GM21786 (cell line): ENCODE measurements at regions not wholly inside any gene's neighbourhood (a gene's known extent, or its start where the extent isn't known, plus 50 kb on each side); places are given as distances from the start of the nearest gene placed in this dataset.
A peak's percentile ranks its signal among the peaks of the same experiment; 100 is the strongest.
"Not testable (repeated sequence)": the region's sequence is repeated elsewhere in the genome, so short reads cannot be mapped to it uniquely, and the experiment has no call there.

Experiments
- ATAC-seq: cut with Tn5 transposase; IDR thresholded peaks from one replicate; pipeline ENCODE4 v1.9.1; 2021; ENCODE audit not compliant: unreplicated experiment

DNA sequence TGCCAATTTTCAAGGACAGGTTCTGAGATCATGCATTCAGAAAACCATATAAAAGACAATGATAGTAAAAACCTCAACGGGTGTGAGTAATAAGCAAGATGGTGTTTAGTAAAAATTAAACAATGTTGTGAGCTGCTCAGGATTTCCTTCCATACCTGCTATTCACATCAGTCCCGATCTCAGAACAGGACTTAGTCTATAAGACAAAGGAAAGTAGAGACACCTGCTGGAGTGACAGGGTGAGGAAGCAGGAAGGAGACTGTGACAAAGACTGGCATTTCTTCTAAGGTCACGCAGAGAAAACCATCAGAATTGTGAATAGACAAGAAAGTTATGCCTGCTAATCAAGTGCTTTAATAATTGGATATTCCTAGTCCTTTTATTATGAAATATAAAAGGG, 648.0 kb downstream of the DACH1 start:
- ATAC-seq: no peak

DNA sequence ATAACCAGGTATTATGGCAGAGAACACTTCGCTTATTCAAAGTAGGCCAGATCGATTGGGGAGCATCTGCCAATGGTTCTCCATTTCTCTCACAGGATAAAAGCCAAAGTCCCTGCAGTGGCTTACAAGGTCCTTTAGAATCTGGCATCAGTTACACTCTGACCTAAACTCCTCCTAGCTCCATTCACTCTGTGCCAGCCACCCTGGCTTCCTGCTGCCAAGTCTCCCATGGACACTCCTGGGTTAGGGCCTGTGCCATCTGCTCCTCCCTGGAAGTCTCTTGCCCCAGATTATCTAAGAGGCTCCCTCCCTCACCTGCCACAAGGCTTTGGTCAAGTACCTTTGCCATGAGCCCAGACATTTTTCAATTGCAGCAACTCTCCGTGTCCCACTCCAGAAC, 649.2 kb downstream of the DACH1 start:
- no peak for ATAC-seq

DNA sequence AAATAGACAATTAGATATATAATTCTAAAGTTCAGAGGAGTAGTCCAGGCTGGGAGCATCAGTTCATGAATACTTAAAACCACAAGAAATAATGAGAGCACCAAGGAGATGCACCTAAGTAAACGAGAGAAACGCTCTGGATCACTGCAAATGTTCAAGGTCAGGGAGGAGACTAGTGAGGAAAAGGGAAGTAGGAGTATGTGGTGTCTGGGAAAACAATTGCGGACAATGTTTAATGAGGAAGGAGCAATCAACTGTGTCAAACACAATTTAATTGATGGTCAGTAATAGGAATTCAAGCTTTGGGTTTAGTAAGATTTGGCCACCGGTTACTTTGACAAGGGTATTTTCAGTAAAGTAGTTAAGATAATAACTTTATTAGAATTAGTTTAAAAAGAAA, 652.2 kb downstream of the DACH1 start:
- no peak for ATAC-seq

DNA sequence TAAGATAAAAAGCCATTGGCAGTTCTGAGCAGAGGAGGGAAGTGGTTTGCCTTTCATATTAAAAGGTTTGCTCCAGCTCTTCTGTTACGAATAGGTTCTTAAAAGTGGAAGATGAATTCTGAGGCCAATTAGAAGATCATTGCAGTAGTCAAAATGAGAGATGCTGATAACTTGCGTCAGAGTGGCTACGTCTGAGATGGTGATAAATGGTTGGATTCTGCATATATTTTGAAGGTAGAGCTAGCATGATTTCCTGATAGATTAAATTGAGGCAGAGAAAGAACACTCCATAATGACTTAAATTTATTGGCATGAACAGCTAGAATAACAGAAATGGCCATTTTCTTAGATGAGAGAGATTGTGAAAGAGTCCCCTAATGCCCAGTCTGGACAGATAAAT, 652.6 kb downstream of the DACH1 start:
- ATAC-seq: no peak

DNA sequence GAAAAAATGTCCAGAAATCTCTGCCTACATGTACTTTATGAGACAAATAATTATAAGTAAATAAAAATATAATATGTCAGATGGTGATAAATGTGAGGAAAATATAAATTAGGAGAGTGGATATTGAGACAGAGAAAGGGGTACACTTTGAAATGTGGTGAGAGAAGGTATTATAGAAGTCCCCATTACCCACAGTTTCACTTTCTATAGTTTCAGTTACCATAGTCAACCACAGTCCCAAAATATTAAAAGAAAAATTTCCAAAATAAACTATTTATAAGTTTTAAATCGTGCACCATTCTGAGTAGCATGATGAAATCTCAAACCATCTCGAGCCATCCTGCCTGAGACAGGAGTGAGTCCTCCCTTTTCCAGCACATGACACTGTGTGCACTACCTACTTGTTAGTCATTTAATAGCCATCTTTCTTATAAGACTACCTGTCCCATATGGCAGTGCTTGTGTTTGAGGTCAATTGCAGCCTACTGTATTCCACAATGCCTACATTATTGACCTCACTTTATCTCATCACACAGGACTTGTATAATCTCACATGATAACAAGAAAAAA, 653.7 kb downstream of the DACH1 start:
- ATAC-seq: peak; percentile 47

DNA sequence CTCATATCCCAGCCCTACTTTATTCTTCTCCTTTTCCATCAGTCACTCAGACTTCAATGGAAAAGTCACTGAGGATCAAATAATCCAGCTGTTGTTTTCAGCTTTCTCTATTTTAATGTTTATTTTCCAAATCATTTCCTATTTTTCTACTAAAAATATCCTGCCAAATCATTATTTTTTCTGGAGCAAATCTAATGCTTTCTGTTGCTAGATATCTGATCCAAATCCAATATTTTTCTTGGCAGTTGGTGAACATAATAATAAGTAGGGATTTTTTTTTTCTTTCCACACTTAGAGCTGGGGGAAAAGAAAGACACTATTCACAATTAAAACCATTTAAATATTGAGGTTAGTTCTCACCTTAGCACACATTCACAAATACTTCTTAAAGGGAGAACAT, 656.1 kb downstream of the DACH1 start:
- ATAC-seq: no peak

DNA sequence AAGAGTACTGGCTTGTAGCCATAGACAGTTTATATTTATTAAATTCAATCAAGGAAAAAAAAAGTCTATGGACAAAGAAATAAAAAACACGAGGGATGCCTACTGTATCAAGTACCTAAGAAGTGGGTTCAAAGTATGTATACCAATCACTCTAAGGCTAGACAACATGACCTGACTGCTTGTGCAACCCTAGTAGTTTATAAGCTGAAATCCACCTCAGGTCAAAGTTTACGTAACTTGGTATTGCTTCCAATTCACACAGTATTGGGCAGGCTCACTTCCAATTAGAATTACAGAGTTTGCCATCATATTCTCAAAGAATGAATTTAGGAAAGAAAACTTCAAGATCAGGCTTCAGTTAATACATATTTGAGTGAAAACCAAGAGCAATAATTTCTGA, 657.8 kb downstream of the DACH1 start:
- ATAC-seq: no peak

DNA sequence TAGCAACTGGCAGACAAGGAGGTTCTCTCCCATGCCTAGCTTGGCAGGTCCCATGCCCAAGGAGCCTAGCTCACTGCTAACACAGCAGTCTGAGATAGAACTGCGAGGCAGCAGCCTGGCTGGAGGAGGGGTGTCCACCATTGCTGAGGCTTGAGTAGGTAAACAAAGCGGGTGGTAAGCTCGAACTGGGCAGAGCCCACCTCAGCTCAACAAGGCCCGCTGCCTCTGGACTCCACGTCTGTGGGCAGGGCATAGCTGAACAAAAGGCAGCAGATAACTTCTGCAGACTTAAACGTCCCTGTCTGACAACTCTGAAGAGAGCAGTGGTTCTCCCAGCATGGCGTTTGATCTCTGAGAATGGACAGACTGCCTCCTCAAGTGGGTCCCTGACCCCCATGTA, 682.4 kb downstream of the DACH1 start:
- ATAC-seq: not testable (repeated sequence)

DNA sequence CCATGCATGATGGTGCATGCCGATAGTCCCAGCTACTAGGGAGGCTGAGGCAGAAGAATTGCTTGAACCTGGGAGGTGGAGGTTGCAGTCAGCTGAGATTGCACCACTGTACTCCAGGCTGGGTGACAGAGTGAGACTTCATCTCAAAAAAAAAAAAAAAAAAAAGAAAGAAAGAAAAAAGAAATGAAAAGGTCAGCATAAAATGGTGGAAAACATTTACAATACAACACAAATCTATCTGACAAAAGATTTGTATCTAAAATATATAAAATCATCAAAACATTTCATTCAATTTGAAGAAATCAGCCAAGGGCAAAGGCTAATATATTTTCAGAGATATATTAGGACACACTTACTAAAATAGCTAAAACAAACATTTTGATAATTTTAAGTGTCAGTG, 683.7 kb downstream of the DACH1 start:
- ATAC-seq: not testable (repeated sequence)

DNA sequence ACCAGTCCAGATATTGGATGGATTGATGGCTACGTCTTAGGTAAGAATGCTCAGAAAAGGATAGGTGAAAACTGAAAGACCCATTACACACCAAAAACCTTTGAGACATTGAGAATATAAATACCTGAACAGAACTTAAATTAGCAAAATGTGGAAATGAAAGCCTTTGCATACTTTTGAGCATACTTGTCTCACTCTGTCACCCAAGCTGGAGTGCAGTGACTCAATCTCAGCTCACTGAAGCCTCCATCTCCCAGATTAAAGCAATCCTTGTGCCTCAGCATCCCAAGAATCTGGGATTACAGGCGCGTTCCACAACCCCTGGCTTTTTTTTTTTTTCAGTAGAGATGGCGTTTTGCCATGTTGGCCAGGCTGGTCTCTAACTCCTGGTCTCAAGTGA, 695.3 kb downstream of the DACH1 start:
- no peak for ATAC-seq

DNA sequence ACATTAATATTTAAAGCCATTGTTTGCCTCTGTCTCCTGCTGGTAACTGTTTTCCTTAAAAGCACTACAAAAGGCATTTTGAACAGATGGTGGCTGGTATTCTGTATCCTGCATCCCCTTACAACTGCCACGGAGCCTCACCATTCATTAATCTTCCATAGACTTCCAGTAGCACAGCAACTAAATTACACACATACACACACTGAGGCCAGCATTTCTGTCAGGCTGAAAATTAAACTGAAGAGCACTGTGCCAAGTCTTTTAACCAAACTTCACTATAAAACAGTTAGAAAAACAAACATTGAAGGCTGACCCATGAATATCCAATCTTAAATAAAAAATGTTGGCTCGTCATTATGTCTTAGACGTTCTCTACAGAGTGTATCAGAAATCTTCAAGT, 697.8 kb downstream of the DACH1 start:
- no peak for ATAC-seq

DNA sequence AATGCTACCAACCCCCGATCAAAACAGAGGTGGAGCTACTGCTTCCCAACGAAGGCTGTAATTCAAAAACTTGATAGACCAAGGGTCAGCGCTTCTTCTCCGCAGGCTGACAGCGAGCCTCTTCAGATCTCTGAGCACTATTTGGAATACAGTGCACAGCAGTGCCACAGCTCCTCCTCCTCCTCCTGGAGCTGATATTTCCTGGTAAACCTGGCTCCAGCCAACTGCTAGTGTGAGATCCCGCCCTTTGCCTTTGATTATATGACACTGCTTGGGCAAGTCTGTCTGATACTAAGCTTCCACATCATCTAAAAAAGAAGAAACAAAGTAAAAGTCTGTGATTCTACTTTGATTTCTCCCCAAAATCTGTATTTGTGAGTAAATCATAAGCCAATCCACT, 710.5 kb downstream of the DACH1 start:
- ATAC-seq: no peak

DNA sequence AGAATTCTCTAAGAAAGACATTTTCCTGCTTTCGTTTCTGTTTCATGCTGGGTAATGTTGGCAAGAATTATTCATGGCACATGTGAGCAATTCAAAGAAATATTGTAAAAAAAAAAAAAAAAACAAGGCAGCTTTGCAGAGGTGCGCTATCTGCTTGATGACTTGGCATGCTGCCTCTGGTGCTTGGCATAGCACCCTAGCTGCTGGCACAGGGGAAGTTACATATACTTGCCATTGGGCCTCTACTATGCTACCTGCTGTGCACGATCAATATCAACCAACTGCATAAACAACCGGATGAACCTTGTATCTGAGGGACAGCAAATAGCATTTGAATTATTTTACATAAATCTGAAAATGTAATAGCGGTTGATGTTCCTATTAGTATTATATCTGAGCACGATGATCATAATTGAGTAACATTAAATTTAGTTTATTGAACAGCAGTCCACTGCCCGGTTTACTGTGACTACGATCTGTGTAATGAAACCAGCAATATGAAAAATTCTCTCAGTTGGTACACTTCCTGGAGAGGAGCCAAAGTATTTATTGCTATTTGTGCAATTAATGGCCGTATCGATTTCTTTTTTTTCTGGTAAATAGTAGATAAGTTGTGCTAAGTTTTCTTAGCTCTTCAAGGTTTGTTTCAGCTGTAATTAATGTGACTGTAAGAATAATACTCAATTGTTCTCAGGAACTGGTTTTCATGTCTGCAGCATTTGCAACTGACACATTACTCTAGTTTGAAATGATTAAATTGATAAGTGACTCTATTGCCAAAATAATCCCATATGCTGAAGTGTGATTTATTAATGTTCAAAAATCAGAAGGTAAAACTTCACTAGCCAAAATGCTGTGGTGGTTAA, 717.3 kb downstream of the DACH1 start:
- ATAC-seq: no peak

DNA sequence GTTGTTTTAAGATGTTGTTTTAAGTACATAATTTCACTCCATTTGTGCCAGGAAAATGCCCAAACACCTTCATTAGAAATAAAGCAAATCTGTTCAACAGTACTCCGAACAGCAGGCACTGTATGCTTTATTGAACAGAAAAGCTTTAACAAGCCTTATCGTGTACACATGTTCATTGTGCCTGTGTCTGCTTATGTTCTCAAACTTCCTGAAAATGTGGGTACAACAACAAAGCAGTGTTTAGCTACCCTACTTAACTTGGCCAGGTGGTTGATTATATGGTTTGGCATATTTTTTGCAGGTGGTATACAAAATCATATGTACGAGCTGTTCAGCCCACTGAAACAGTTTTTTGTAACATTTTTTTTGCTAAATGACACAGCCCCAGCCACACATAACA, 718.0 kb downstream of the DACH1 start:
- ATAC-seq: no peak

DNA sequence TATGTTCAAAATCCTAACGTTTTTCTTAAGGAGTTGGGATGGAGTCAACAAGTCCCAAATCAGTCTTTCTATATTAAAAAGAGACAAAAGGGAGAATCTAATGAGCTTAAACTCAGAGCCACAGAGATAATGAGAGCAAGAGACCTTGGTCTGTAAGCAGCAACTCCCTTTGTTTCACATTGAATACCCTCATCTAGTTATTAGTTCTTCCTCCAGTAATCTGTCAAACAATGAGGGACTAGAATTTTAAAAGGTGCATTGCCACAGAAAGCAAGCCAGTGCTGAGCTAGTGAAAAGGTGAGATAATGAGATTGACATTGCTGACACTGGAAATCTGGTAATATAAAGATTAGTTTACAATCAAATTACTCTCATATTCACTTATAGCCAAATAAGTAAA, 718.6 kb downstream of the DACH1 start:
- ATAC-seq: no peak

DNA sequence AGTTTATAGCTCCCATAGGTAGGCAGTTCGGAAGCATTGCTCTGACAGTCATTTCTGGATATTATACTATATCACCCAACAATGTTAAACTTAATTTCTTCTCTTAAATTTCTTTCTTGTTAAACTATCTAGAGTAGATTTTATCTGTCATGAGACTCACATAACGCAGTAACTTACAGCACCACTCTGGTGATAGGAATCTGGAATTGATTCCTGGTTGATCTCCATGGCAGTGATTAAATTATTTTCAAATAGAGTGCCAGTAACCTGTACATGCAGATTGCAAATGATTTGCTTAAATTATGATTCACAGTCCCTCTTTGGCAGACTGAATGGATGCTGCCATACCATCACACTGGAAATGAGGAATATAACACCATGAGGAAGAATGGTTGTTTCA, 722.1 kb downstream of the DACH1 start:
- no peak for ATAC-seq

DNA sequence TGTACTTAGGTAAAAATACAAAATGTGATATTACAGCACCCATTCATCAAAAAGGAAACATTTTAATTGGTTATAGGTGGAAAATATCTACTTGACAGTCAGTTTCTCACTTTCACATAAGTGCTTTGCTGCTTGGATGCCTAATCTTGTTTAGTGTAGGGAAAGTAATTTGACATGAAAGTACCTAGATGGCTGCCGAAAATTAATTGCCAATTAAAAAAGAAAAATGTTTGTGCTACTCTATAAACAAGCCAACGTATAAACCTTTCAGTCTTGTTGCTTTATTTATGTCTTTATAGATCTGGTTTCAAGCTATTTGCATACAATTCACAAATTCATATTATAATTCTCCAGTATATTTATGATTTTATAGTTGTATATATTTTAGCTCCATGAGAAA, 729.9 kb downstream of the DACH1 start:
- no peak for ATAC-seq

DNA sequence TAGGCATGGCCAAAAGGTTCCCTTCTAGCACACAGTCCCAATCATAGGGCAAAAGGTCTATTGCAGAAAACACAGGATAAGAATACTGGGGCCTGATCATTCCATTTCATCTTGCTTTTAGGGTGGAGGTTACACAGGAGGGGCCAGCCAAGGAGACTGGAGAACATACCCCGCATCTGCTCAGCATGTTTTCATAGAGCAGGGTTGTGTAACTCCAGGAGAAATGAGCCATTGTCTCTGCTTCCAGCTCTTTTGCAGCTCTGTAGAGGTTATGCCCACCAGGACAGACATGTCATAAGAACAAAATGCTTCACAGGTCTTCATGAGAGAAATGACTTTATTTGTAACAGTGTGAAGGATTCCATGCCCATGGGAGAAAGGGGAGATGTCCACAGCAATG, 742.8 kb downstream of the DACH1 start:
- no peak for ATAC-seq

DNA sequence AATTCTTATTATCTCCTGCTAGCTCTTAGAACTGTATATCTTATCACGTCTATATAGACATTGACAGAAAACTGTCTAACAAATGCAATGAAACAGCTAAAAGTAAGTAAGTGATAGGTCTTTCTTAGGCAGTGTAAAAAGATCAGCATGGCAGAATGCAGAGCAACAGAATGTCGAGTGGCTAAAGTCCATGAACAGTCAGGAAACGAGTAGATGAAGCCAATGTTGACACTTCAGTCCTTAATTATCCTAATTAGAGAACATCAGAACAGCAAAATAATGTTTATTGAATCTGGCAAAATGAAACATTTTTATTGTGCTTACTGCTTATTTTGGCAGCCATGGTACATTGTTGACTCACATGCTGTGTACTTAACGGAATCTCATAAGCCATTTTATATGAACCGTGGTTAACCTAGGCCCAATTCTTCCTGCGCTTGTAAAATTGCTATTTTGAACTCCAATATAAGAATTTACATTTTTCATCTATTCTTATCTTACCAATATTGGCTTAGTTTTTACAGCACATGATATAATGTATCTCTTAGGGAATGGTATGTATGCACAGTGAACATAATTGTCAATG, 748.1 kb downstream of the DACH1 start:
- no peak for ATAC-seq

DNA sequence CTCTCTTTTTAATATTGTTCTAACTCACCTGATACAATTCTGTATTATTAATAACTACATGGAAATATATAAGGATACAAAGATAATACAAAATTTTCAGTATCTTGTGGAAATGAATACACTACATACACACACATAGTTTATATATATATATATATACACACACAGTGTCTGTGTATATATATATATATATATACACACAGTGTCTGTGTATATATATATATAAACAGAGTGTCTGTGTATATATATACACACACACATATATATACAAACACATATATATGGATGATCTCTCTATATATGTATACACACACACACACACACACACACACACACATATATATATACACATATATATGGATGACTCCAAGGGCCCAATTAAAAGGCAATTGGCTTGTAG, 749.1 kb downstream of the DACH1 start:
- no peak for ATAC-seq

DNA sequence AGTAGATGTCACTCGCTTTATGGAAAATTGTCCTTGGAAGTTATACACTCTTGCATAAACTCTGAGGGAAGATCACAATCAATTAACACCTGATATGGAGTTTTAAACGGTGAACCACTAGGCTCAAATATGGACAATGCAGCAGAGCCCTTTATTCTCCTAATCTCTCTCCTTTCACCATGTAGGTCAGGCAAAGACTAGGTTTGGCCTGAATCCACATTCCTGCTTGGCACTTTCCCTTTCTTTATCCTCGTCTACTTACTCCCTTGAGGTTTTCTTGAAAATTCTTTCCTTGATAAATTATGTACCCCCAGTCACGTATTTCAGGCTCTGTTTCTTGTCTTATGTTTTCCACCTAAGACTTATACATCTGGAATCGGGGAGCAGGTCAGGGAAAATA, 751.7 kb downstream of the DACH1 start:
- ATAC-seq: no peak

DNA sequence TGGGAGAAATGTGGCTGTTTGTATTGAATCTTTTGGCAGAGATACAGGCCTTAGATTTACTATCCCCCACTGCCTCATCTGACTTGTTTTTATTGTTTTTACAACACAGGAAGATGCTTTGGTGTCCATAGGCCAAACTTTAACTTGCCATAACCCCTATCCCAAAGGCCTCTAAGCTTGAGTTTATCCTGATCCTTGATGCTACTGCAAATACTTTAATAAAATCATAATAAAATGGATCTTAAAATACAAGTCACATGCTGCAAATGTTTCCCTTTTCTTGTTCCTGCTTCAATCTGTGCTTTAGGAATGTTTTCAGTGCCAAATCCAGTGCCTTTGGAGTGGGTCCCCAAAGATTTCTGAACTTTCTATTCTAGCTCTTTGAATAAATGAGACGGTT, 770.6 kb downstream of the DACH1 start:
- no peak for ATAC-seq

DNA sequence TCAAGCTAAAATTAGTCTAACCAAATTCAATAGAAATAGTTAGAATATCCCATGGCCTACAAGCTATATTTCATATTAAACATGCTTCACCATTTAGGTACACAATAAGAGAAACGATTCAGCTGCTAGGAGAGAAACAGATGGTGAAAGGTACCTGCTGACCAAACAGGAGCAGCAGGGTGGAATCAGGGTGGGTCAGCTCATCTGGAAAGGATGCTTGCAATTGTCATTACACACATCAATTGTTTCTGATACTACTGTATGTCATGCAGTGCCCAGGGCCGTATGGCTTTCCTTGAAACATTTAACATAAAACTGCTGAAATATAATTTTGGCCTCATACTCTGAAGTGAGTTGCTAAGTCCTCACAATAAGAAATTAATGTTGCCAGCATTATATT, 776.0 kb downstream of the DACH1 start:
- ATAC-seq: no peak
